ENCODE measurements at regions not wholly inside any gene's neighbourhood (a gene's known extent, or its start where the extent isn't known, plus 50 kb on each side); places are given as distances from the start of the nearest gene placed in this dataset.

DNA sequence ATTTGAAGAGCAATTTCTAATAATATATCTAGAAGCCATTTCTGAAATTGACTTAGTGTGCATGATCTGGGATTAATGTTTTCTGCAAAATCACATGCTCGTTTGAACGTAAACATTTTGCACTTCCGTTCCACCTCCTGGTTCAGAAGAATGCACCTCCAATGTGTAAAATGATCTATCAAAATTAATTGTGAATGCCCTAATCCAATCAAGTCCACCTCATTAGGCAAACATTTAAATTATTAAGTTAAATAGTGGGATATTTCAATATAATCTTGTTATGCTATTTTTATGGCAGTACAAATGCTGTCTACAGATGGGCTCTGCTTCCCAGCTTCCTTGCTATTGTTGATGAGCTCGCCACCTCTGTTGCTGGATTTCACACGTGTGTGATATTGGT lies 542.5 kb downstream of the INSC start:
- Histone ChIP-seq H3K27me3 (ENCODE audit: insufficient read depth, low read length) (peaks cover 19% of the 10 kb centered on the region; the same call in 1 of the 2 replicates), H3K27ac (ENCODE audit: low read depth, low read length) (no peak overlapping the region), H3K9me2 (ENCODE audit: insufficient read depth) (no peaks in the 10 kb centered on the region), H2AFZ (ENCODE audit: low read depth, low read length, poor library complexity, severe bottlenecking) (no peak overlapping the region), H3K4me1 (ENCODE audit: control insufficient read depth in 1 of 2, insufficient read depth in 2 of 2, low read length in 2 of 2) (no peaks in the 10 kb centered on the region), H3K79me2 (ENCODE audit: insufficient read depth, low read length) (no peaks in the 10 kb centered on the region), H3K4me2 (ENCODE audit: low read length) (no peak overlapping the region), H3K9ac (ENCODE audit: low read length) (no peak overlapping the region), H3K9me3 (ENCODE audit: control insufficient read depth in 1 of 2, insufficient read depth in 1 of 2, low read depth in 1 of 2, low read length in 2 of 2) (no peaks in the 10 kb centered on the region), H3K36me3 (ENCODE audit: control insufficient read depth in 1 of 2, insufficient read depth in 2 of 2, low read length in 2 of 2) (no peaks in the 10 kb centered on the region), H3K4me3 (replicated peaks in 1 of 2; ENCODE audit: low read depth in 1 of 2, low read length in 2 of 2) (no peak overlapping the region), H4K20me1 (ENCODE audit: insufficient read depth) (no peaks in the 10 kb centered on the region)
- DNase-seq (ENCODE audit: low read depth, low spot score) = no peak
- no peak for ATAC-seq
- POLR2A ChIA-PET = interaction anchor here (0.6 kb wide), 1 partner anchor 376 kb away, joined by 3 read pairs; no protein-coding TSS in a partner anchor
- BruUV-seq (replicated peaks) = no TSS peak
- intact Hi-C loops (cut with micrococcal nuclease) = no loop called here
- CTCF ChIA-PET = no interaction called here
- TF ChIP-seq RAD21 (IDR thresholded peaks at IDR 0.05; ENCODE audit: low read depth) (no peak), MAX (IDR thresholded peaks at IDR 0.05) (no peak), ZFX (IDR thresholded peaks at IDR 0.05) (no peak), ELF1 (IDR thresholded peaks at IDR 0.05; ENCODE audit: borderline replicate concordance, low read depth) (no peak), EGR1 (IDR thresholded peaks at IDR 0.05; ENCODE audit: low read depth) (no peak), POLR2A (IDR thresholded peaks at IDR 0.05; ENCODE audit: borderline replicate concordance, extremely low read depth, insufficient read depth, insufficient read length) (no peak), SIN3A (IDR thresholded peaks at IDR 0.05; ENCODE audit: low read depth) (no peak), REST (IDR thresholded peaks at IDR 0.05; ENCODE audit: low read depth) (no peak), EZH2 (IDR thresholded peaks at IDR 0.05) (no peak), CEBPB (IDR thresholded peaks at IDR 0.05; ENCODE audit: low read depth) (no peak), ATF3 (IDR thresholded peaks at IDR 0.05) (no peak)
- RAD21 ChIA-PET (ENCODE audit: low non-redundant PET in 1 of 2, low total read pairs in 2 of 2, uncharacterized antibody in 2 of 2, unreplicated experiment in 2 of 2) = no interaction called here

Measured in HCT116 (cell line).